OCI-LY3 (cell line): ENCODE measurements at regions not wholly inside any gene's neighbourhood (a gene's known extent, or its start where the extent isn't known, plus 50 kb on each side); places are given as distances from the start of the nearest gene placed in this dataset.
"Not testable (repeated sequence)": the region's sequence is repeated elsewhere in the genome, so short reads cannot be mapped to it uniquely, and the experiment has no call there.

Source experiments
- H2AFZ ChIP-seq: fragments of 200-600, 300-600 bp; shearing (Covaris generic); 2 replicates; pipeline ENCODE4 v1.6.0; 2014; ENCODE audit warnings: antibody characterized with exemption, low read depth, low read length
- H3K27ac ChIP-seq: fragments of 200-600, 300-600 bp; sonication (generic); 2 replicates; pipeline ENCODE4 v1.5.1; 2014; ENCODE audit warnings: mild to moderate bottlenecking, low read length, moderate library complexity, mixed read lengths
- H3K27me3 ChIP-seq: fragments of 200-600, 300-600 bp; sonication (generic); 2 replicates; pipeline ENCODE4 v1.6.1; 2014; ENCODE audit warnings: low read depth, low read length, mixed read lengths
- H3K36me3 ChIP-seq: fragments of 200-600, 300-600 bp; sonication (generic); replicated peaks from 2 replicates; pipeline ENCODE3; 2014; ENCODE audit warnings: low read depth, low read length, mixed read lengths
- H3K4me1 ChIP-seq: fragments of 300-600, 200-600 bp; sonication (generic); 2 replicates; pipeline ENCODE4 v1.6.1; 2014; ENCODE audit warnings: low read length, mixed read lengths
- H3K4me2 ChIP-seq: fragments of 200-600, 300-600 bp; sonication (generic); 2 replicates; pipeline ENCODE4 v1.6.1; 2014; ENCODE audit warnings: low read length, mixed read lengths
- H3K4me3 ChIP-seq: fragments of 300-600, 200-600 bp; sonication (generic); 2 replicates; pipeline ENCODE4 v1.5.1; 2014; ENCODE audit warnings: antibody characterized with exemption, mild to moderate bottlenecking, low read length, moderate library complexity
- H3K79me2 ChIP-seq: fragments of 300-600, 200-600 bp; shearing (Covaris generic); 2 replicates; pipeline ENCODE4 v1.6.1; 2014; ENCODE audit warnings: mild to moderate bottlenecking, low read length, mixed read lengths
- H3K9ac ChIP-seq: fragments of 300-600, 200-600 bp; shearing (Covaris generic); 2 replicates; pipeline ENCODE4 v1.6.0; 2014; ENCODE audit warnings: mild to moderate bottlenecking, low read length, moderate library complexity
- H3K9me3 ChIP-seq: fragments of 200-600, 300-600 bp; shearing (Covaris generic); 2 replicates; pipeline ENCODE4 v1.6.1; 2014; ENCODE audit warnings: low read length, mixed read lengths; ENCODE audit not compliant: insufficient read depth
- H4K20me1 ChIP-seq: fragments of 200-600, 300-600 bp; sonication (generic); 2 replicates; pipeline ENCODE4 v1.6.1; 2016; ENCODE audit warnings: low read length, mixed read lengths; ENCODE audit not compliant: insufficient read depth
- CTCF ChIP-seq: fragments of 200-600, 300-600 bp; sonication (generic); IDR thresholded peaks from 2 replicates; pipeline ENCODE4 v1.5.1; 2014; ENCODE audit warnings: antibody characterized with exemption, low read length, low read depth
- EZH2phosphoT487 ChIP-seq: fragments of 200-600 bp; shearing (Covaris generic); IDR thresholded peaks from 2 replicates; pipeline ENCODE4 v1.6.1; 2018; ENCODE audit warnings: antibody characterized with exemption, mixed run types, low read depth

- no peaks in the 10 kb centered on the region for H3K27me3 ChIP-seq
- no peak overlapping the region for H3K9ac ChIP-seq
- no peaks in the 10 kb centered on the region for H4K20me1 ChIP-seq
- no peaks in the 10 kb centered on the region for H3K4me1 ChIP-seq
- H3K4me2 ChIP-seq, result no peak overlapping the region
- H3K9me3 ChIP-seq, result no peaks in the 10 kb centered on the region; the same call in 1 of the 2 replicates
- H3K4me3 ChIP-seq, result no peak overlapping the region
- no peaks in the 10 kb centered on the region for H3K79me2 ChIP-seq
- H2AFZ ChIP-seq, result no peak overlapping the region
- H3K36me3 ChIP-seq, result no peaks in the 10 kb centered on the region
- H3K27ac ChIP-seq, result no peak overlapping the region
- TF ChIP-seq CTCF (no peak), EZH2phosphoT487 (no peak)
These were observed 77.8 kb upstream of the SPOPL start for GRCh38 chr2:138423745-138424144.

GRCh38 chr2:138424436-138425140 is 77.0 kb upstream of the SPOPL start:
- H2AFZ ChIP-seq, result no peak overlapping the region
- H3K79me2 ChIP-seq, result no peaks in the 10 kb centered on the region
- no peaks in the 10 kb centered on the region for H3K4me1 ChIP-seq
- H3K9ac ChIP-seq, result no peak overlapping the region
- no peak overlapping the region for H3K4me2 ChIP-seq
- H3K4me3 ChIP-seq, result no peak overlapping the region
- no peaks in the 10 kb centered on the region; the same call in 1 of the 2 replicates for H3K9me3 ChIP-seq
- no peaks in the 10 kb centered on the region for H3K36me3 ChIP-seq
- H4K20me1 ChIP-seq, result no peaks in the 10 kb centered on the region
- H3K27ac ChIP-seq, result no peak overlapping the region
- H3K27me3 ChIP-seq, result no peaks in the 10 kb centered on the region
- no peak for TF ChIP-seq CTCF
- TF ChIP-seq EZH2phosphoT487, result no peak

GRCh38 chr2:138426116-138426515 is 75.5 kb upstream of the SPOPL start:
- not testable (repeated sequence) for H3K36me3 ChIP-seq, H3K79me2 ChIP-seq, H3K9ac ChIP-seq, H3K4me3 ChIP-seq, H2AFZ ChIP-seq, H3K4me2 ChIP-seq, H4K20me1 ChIP-seq, H3K27me3 ChIP-seq, H3K4me1 ChIP-seq, H3K27ac ChIP-seq, H3K9me3 ChIP-seq

- Histone ChIP-seq H3K4me3 (no peak overlapping the region), H3K9me3 (no peaks in the 10 kb centered on the region; the same call in 1 of the 2 replicates), H3K79me2 (no peaks in the 10 kb centered on the region), H4K20me1 (no peaks in the 10 kb centered on the region), H3K27me3 (no peaks in the 10 kb centered on the region), H2AFZ (no peak overlapping the region), H3K4me2 (no peak overlapping the region), H3K27ac (no peak overlapping the region), H3K4me1 (0 out of 2 replicates have a peak, but pooled peaks cover 3% of the 10 kb centered on the region), H3K9ac (no peak overlapping the region), H3K36me3 (no peaks in the 10 kb centered on the region)
- no peak for TF ChIP-seq EZH2phosphoT487
- no peak for TF ChIP-seq CTCF
These were observed 72.7 kb upstream of the SPOPL start for GRCh38 chr2:138428710-138429440.
